SK-N-SH treated with all-trans-retinoic acid at 6 μM for 48 hours (cell line): ENCODE measurements at regions not wholly inside any gene's neighbourhood (a gene's known extent, or its start where the extent isn't known, plus 50 kb on each side); places are given as distances from the start of the nearest gene placed in this dataset.

Experiments
- CREB5 ChIP-seq: fragments of 250-450 bp; sonication (Bioruptor Pico); IDR thresholded peaks from 2 replicates; pipeline ENCODE4 v1.5.1; 2020; ENCODE audit warnings: low read depth, mild to moderate bottlenecking, moderate library complexity
- ESRRG ChIP-seq: fragments of 250-450 bp; sonication (Bioruptor Pico); IDR thresholded peaks from 2 replicates; pipeline ENCODE4 v1.6.1; 2021; ENCODE audit warnings: mild to moderate bottlenecking
- GLIS3 ChIP-seq: fragments of 250-450 bp; sonication (Bioruptor Pico); IDR thresholded peaks from 2 replicates; pipeline ENCODE4 v1.5.0; 2020; ENCODE audit warnings: mild to moderate bottlenecking, moderate library complexity
- ISL1 ChIP-seq: fragments of 250-450 bp; sonication (Bioruptor Pico); IDR thresholded peaks from 2 replicates; pipeline ENCODE4 v2.1.2; 2022; ENCODE audit warnings: mild to moderate bottlenecking, moderate library complexity
- OSR1 ChIP-seq: fragments of 250-450 bp; sonication (Bioruptor Pico); IDR thresholded peaks from 2 replicates; pipeline ENCODE4 v1.8.0; 2022; ENCODE audit warnings: moderate library complexity, mild to moderate bottlenecking, inconsistent platforms
- PATZ1 ChIP-seq: fragments of 250-450 bp; sonication (Bioruptor Pico); IDR thresholded peaks from 2 replicates; pipeline ENCODE4 v1.8.0; 2020; ENCODE audit warnings: mild to moderate bottlenecking, moderate library complexity, borderline replicate concordance
- POU6F1 ChIP-seq: fragments of 250-450 bp; sonication (Bioruptor Pico); IDR thresholded peaks from 2 replicates; pipeline ENCODE4 v1.8.0; 2021; ENCODE audit warnings: low read depth, mild to moderate bottlenecking, moderate library complexity, borderline replicate concordance
- PPARA ChIP-seq: fragments of 250-450 bp; sonication (Bioruptor Pico); IDR thresholded peaks from 2 replicates; pipeline ENCODE4 v1.5.0; 2020; ENCODE audit warnings: mild to moderate bottlenecking, borderline replicate concordance
- TSHZ2 ChIP-seq: fragments of 250-450 bp; sonication (Bioruptor Pico); IDR thresholded peaks from 2 replicates; pipeline ENCODE4 v1.5.0; 2020; ENCODE audit warnings: mild to moderate bottlenecking, moderate library complexity
- ZFP3 ChIP-seq: fragments of 250-450 bp; sonication (Bioruptor Pico); IDR thresholded peaks from 2 replicates; pipeline ENCODE4 v1.5.0; 2020; ENCODE audit warnings: mild to moderate bottlenecking, moderate library complexity
- ZFP30 ChIP-seq: fragments of 450-650 bp; formaldehyde crosslinking; IDR thresholded peaks from 2 replicates; pipeline ENCODE4 v1.5.0; 2022; ENCODE audit warnings: mild to moderate bottlenecking, moderate library complexity

- TF ChIP-seq PPARA (CRISPR knock-in tag) (no peak), ESRRG (CRISPR knock-in tag) (no peak), ZFP30 (no peak), TSHZ2 (CRISPR knock-in tag) (no peak), OSR1 (CRISPR knock-in tag) (no peak), CREB5 (CRISPR knock-in tag) (no peak), POU6F1 (no peak), ZFP3 (CRISPR knock-in tag) (no peak), PATZ1 (no peak), GLIS3 (CRISPR knock-in tag) (no peak), ISL1 (CRISPR knock-in tag) (no peak)
Measured at GRCh38 chr7:106767078-106767477, 98.0 kb upstream of the PIK3CG start.
